Muscle layer of duodenum (tissue), 2 donors: ENCODE measurements at regions not wholly inside any gene's neighbourhood (a gene's known extent, or its start where the extent isn't known, plus 50 kb on each side); places are given as distances from the start of the nearest gene placed in this dataset.

Experiments
- H3K27ac ChIP-seq: one replicate; pipeline ENCODE4 v1.7.0; 2013; ENCODE audit warnings: mild to moderate bottlenecking, low read length
- H3K27me3 ChIP-seq: one replicate; pipeline ENCODE4 v1.7.0; 2013; ENCODE audit warnings: low read depth, mild to moderate bottlenecking, control low read depth, low read length
- H3K36me3 ChIP-seq, 2 donors: one replicate each; pipeline ENCODE4 v1.7.0; 2013; ENCODE audit warnings: low read length in 2 of 2, control low read depth in 1 of 2, mild to moderate bottlenecking in 1 of 2; ENCODE audit not compliant: insufficient read depth in 2 of 2, control insufficient read depth in 1 of 2
- H3K4me1 ChIP-seq, 2 donors: one replicate each; pipeline ENCODE4 v1.7.0; 2013; ENCODE audit warnings: low read length in 2 of 2, mild to moderate bottlenecking in 2 of 2, control low read depth in 1 of 2, moderate library complexity in 1 of 2; ENCODE audit not compliant: insufficient read depth in 2 of 2, control insufficient read depth in 1 of 2
- H3K4me3 ChIP-seq, 2 donors: one replicate each; pipeline ENCODE4 v1.7.0; 2013; ENCODE audit warnings: low read length in 2 of 2, low read depth in 1 of 2, mild to moderate bottlenecking in 1 of 2
- H3K9me3 ChIP-seq, 2 donors: one replicate each; pipeline ENCODE4 v1.7.0; 2013; ENCODE audit warnings: low read length in 2 of 2, control low read depth in 1 of 2, mild to moderate bottlenecking in 1 of 2; ENCODE audit not compliant: control insufficient read depth in 1 of 2
- donor health status: healthy.

- no peak overlapping the region for H3K27ac ChIP-seq
- H3K27me3 ChIP-seq = no peaks in the 10 kb centered on the region
- H3K4me1 ChIP-seq = peaks cover 0 to 14% of the 10 kb centered on the region in 2 donors
- no peaks in the 10 kb centered on the region for H3K36me3 ChIP-seq
- no peak overlapping the region for H3K4me3 ChIP-seq
- no peaks in the 10 kb centered on the region for H3K9me3 ChIP-seq
Observed at GRCh38 chr13:26920614-26921355, 160.2 kb upstream of the GPR12 start.

- Histone ChIP-seq H3K4me3 (no peak overlapping the region), H3K9me3 (no peaks in the 10 kb centered on the region), H3K4me1 (peaks cover 0 to 14% of the 10 kb centered on the region in 2 donors), H3K27ac (no peak overlapping the region), H3K36me3 (no peaks in the 10 kb centered on the region), H3K27me3 (no peaks in the 10 kb centered on the region)
Observed at GRCh38 chr13:26919732-26920131, 159.1 kb upstream of the GPR12 start.

GRCh38 chr13:26919311-26919710 is 158.7 kb upstream of the GPR12 start:
- Histone ChIP-seq H3K9me3 (no peaks in the 10 kb centered on the region), H3K27me3 (no peaks in the 10 kb centered on the region), H3K36me3 (no peaks in the 10 kb centered on the region), H3K27ac (no peak overlapping the region), H3K4me1 (peaks cover 0 to 13% of the 10 kb centered on the region in 2 donors), H3K4me3 (no peak overlapping the region)

- Histone ChIP-seq H3K36me3 (no peaks in the 10 kb centered on the region), H3K27me3 (no peaks in the 10 kb centered on the region), H3K4me1 (no peaks in the 10 kb centered on the region), H3K4me3 (no peak overlapping the region), H3K27ac (no peak overlapping the region), H3K9me3 (no peaks in the 10 kb centered on the region)
Observed at GRCh38 chr13:26914624-26915023, 154.0 kb upstream of the GPR12 start.

- Histone ChIP-seq H3K9me3 (no peaks in the 10 kb centered on the region), H3K27ac (no peak overlapping the region), H3K36me3 (no peaks in the 10 kb centered on the region), H3K4me3 (no peak overlapping the region), H3K27me3 (no peaks in the 10 kb centered on the region), H3K4me1 (no peaks in the 10 kb centered on the region)
Observed at GRCh38 chr13:26914148-26914547, 153.6 kb upstream of the GPR12 start.

- Histone ChIP-seq H3K36me3 (no peaks in the 10 kb centered on the region), H3K27ac (no peak overlapping the region), H3K9me3 (no peaks in the 10 kb centered on the region), H3K27me3 (no peaks in the 10 kb centered on the region), H3K4me1 (no peaks in the 10 kb centered on the region), H3K4me3 (no peak overlapping the region)
Observed at GRCh38 chr13:26910754-26911465, 150.3 kb upstream of the GPR12 start.

GRCh38 chr13:26909477-26909876 is 148.9 kb upstream of the GPR12 start:
- no peaks in the 10 kb centered on the region for H3K36me3 ChIP-seq
- no peaks in the 10 kb centered on the region for H3K27me3 ChIP-seq
- H3K9me3 ChIP-seq = no peaks in the 10 kb centered on the region
- no peak overlapping the region for H3K4me3 ChIP-seq
- H3K27ac ChIP-seq = no peak overlapping the region
- no peaks in the 10 kb centered on the region for H3K4me1 ChIP-seq

- no peaks in the 10 kb centered on the region for H3K4me1 ChIP-seq
- no peaks in the 10 kb centered on the region for H3K27me3 ChIP-seq
- H3K27ac ChIP-seq = no peak overlapping the region
- no peak overlapping the region for H3K4me3 ChIP-seq
- H3K9me3 ChIP-seq = no peaks in the 10 kb centered on the region
- no peaks in the 10 kb centered on the region for H3K36me3 ChIP-seq
Observed at GRCh38 chr13:26908126-26908525, 147.5 kb upstream of the GPR12 start.

- H3K4me1 ChIP-seq = no peaks in the 10 kb centered on the region
- no peak overlapping the region for H3K27ac ChIP-seq
- H3K4me3 ChIP-seq = no peak overlapping the region
- no peaks in the 10 kb centered on the region for H3K9me3 ChIP-seq
- peaks cover 4% of the 10 kb centered on the region for H3K27me3 ChIP-seq
- no peaks in the 10 kb centered on the region for H3K36me3 ChIP-seq
Observed at GRCh38 chr13:26899202-26899601, 138.6 kb upstream of the GPR12 start.

- H3K27me3 ChIP-seq = peaks cover 4% of the 10 kb centered on the region
- no peaks in the 10 kb centered on the region for H3K4me1 ChIP-seq
- H3K4me3 ChIP-seq = no peak overlapping the region
- no peaks in the 10 kb centered on the region for H3K9me3 ChIP-seq
- H3K36me3 ChIP-seq = no peaks in the 10 kb centered on the region
- H3K27ac ChIP-seq = no peak overlapping the region
Observed at GRCh38 chr13:26897706-26898550, 137.3 kb upstream of the GPR12 start.

- Histone ChIP-seq H3K27ac (no peak overlapping the region), H3K27me3 (peaks cover 4% of the 10 kb centered on the region), H3K4me3 (no peak overlapping the region), H3K4me1 (no peaks in the 10 kb centered on the region), H3K36me3 (no peaks in the 10 kb centered on the region), H3K9me3 (no peaks in the 10 kb centered on the region)
Observed at GRCh38 chr13:26896986-26897668, 136.5 kb upstream of the GPR12 start.
